Endodermal cell (in vitro differentiated cells): ENCODE measurements at regions not wholly inside any gene's neighbourhood (a gene's known extent, or its start where the extent isn't known, plus 50 kb on each side); places are given as distances from the start of the nearest gene placed in this dataset.
"Not testable (repeated sequence)": the region's sequence is repeated elsewhere in the genome, so short reads cannot be mapped to it uniquely, and the experiment has no call there.

Source experiments
- DNase-seq: peaks from one replicate; pipeline ENCODE4 v3.0.0-alpha.2; 2017
- H3K27ac ChIP-seq: 2 replicates; pipeline ENCODE4 v1.5.1; 2013; ENCODE audit warnings: mild to moderate bottlenecking, low read depth, low read length, moderate library complexity
- H3K27me3 ChIP-seq: 2 replicates; pipeline ENCODE4 v1.6.1; 2013; ENCODE audit warnings: mild to moderate bottlenecking, low read length, moderate library complexity; ENCODE audit not compliant: insufficient read depth, control insufficient read depth, poor library complexity, severe bottlenecking
- H3K36me3 ChIP-seq: 2 replicates; pipeline ENCODE4 v1.7.0; 2013; ENCODE audit warnings: mild to moderate bottlenecking, low read length, moderate library complexity; ENCODE audit not compliant: control insufficient read depth, insufficient read depth
- H3K4me1 ChIP-seq: one replicate; pipeline ENCODE4 v1.7.0; 2013; ENCODE audit warnings: low read length; ENCODE audit not compliant: control insufficient read depth, insufficient read depth
- H3K4me3 ChIP-seq: 2 replicates; pipeline ENCODE4 v1.5.1; 2013; ENCODE audit warnings: mild to moderate bottlenecking, low read length, moderate library complexity
- H3K9ac ChIP-seq: 2 replicates; pipeline ENCODE4 v1.6.1; 2013; ENCODE audit warnings: mild to moderate bottlenecking, low read length, moderate library complexity; ENCODE audit not compliant: poor library complexity, severe bottlenecking; ENCODE audit errors: extremely low read depth
- H3K9me3 ChIP-seq: 2 replicates; pipeline ENCODE4 v1.6.1; 2013; ENCODE audit warnings: mild to moderate bottlenecking, low read length, moderate library complexity; ENCODE audit not compliant: control insufficient read depth
- H3K27ac Mint-ChIP-seq: 2 replicates; pipeline ENCODE4 v1.8.0; 2020; ENCODE audit warnings: mixed read lengths
- H3K27me3 Mint-ChIP-seq: 2 replicates; pipeline ENCODE4 v1.8.0; 2021; ENCODE audit warnings: mild to moderate bottlenecking, mixed read lengths; ENCODE audit not compliant: insufficient read depth
- H3K36me3 Mint-ChIP-seq: 2 replicates; pipeline ENCODE4 v1.8.0; 2020; ENCODE audit warnings: low read depth, mixed read lengths
- H3K4me1 Mint-ChIP-seq: 2 replicates; pipeline ENCODE4 v1.8.0; 2020; ENCODE audit warnings: mixed read lengths
- H3K4me3 Mint-ChIP-seq: 2 replicates; pipeline ENCODE4 v1.8.0; 2020; ENCODE audit warnings: mild to moderate bottlenecking, moderate library complexity, mixed read lengths
- H3K9me3 Mint-ChIP-seq: 2 replicates; pipeline ENCODE4 v1.8.0; 2020; ENCODE audit warnings: mild to moderate bottlenecking, mixed read lengths
- WGBS, 2 experiments: methylation state at CpG; one replicate each; pipeline versions ENCODE4 v1.1.5 to v1.1.7; 2013; ENCODE audit warnings: missing lambda C conversion rate in 2 of 2, mixed read lengths in 1 of 2; ENCODE audit not compliant: insufficient coverage in 1 of 2, insufficient read length in 1 of 2; 5-methylcytosine and 5-hydroxymethylcytosine counted together
- TF ChIP-seq, protein P1 (sequence below): fragments of 200-600 bp; sonication (generic); conservative IDR thresholded peaks from 2 replicates; pipeline ENCODE4 v1.5.0; 2021; ENCODE audit warnings: antibody characterized with exemption, mild to moderate bottlenecking

DNA sequence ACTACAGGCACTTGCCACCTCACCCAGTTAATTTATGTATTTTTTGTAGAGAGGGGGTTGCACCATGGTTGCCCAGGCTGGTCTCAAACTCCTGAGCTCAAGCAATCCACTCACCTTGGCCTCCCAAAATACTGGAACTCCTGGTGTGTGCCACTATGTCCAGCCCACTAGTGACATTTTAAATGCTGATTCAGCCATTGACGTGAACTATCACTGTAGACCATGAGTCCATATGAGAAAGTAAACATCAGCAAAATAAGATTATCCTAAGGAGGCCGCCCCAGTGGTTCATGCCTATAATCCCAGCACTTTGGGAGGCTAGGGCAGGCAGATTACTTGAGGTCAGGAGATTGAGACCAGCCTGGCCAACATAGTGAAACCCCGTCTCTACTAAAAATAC, 488.1 kb upstream of the EDIL3 start:
- TF ChIP-seq, protein P1, sequence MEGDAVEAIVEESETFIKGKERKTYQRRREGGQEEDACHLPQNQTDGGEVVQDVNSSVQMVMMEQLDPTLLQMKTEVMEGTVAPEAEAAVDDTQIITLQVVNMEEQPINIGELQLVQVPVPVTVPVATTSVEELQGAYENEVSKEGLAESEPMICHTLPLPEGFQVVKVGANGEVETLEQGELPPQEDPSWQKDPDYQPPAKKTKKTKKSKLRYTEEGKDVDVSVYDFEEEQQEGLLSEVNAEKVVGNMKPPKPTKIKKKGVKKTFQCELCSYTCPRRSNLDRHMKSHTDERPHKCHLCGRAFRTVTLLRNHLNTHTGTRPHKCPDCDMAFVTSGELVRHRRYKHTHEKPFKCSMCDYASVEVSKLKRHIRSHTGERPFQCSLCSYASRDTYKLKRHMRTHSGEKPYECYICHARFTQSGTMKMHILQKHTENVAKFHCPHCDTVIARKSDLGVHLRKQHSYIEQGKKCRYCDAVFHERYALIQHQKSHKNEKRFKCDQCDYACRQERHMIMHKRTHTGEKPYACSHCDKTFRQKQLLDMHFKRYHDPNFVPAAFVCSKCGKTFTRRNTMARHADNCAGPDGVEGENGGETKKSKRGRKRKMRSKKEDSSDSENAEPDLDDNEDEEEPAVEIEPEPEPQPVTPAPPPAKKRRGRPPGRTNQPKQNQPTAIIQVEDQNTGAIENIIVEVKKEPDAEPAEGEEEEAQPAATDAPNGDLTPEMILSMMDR: no peak
- WGBS, 2 experiments: 80% methylated on average over 2 to 3 of the region's 3 CpGs
- no peak overlapping the region for H3K4me3 Mint-ChIP-seq

DNA sequence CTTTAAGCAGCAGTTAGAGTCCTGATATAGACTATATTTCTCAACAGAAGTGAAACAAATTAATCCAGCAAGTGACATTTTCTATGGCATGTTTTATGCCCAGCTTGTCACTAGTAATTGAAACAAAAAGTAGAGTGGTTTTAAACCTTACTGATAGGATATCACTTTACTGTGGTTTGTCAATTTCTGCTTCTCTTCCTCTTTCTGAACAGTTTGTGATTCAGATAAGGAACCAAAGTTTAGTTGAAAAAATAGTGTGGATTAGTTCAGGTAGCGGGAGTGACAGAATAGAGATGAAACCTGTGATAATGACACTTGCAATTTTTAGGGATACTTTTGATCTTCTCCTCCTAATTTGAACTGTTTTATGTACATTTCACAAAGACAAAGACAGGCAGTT, 485.7 kb upstream of the EDIL3 start:
- Histone ChIP-seq H3K4me3 (no peak overlapping the region), H3K9ac (no peak overlapping the region), H3K4me1 (no peaks in the 10 kb centered on the region), H3K36me3 (no peaks in the 10 kb centered on the region), H3K9me3 (no peaks in the 10 kb centered on the region), H3K27me3 (no peaks in the 10 kb centered on the region), H3K27ac (no peak overlapping the region)
- Mint-ChIP-seq H3K9me3 (no peaks in the 10 kb centered on the region), H3K36me3 (no peaks in the 10 kb centered on the region), H3K27ac (no peak overlapping the region), H3K4me1 (peaks cover 2% of the 10 kb centered on the region), H3K27me3 (no peaks in the 10 kb centered on the region), H3K4me3 (no peak overlapping the region)
- TF ChIP-seq, protein P1: no peak
- no peak for DNase-seq
- 20 to 37% methylated on average over 1 of the region's 1 CpG for WGBS, 2 experiments

More for the DNA sequence above, 488.1 kb upstream of the EDIL3 start:
- no peaks in the 10 kb centered on the region for H3K36me3 Mint-ChIP-seq
- no peak for DNase-seq
- no peak overlapping the region for H3K27ac ChIP-seq
- no peak overlapping the region for H3K9ac ChIP-seq
- H3K9me3 ChIP-seq: no peaks in the 10 kb centered on the region
- H3K4me1 ChIP-seq: no peaks in the 10 kb centered on the region
- H3K9me3 Mint-ChIP-seq: peaks cover 1% of the 10 kb centered on the region
- H3K36me3 ChIP-seq: no peaks in the 10 kb centered on the region
- H3K4me3 ChIP-seq: no peak overlapping the region
- no peaks in the 10 kb centered on the region for H3K27me3 ChIP-seq
- no peaks in the 10 kb centered on the region for H3K27me3 Mint-ChIP-seq
- H3K27ac Mint-ChIP-seq: no peak overlapping the region
- peaks cover 2% of the 10 kb centered on the region for H3K4me1 Mint-ChIP-seq

DNA sequence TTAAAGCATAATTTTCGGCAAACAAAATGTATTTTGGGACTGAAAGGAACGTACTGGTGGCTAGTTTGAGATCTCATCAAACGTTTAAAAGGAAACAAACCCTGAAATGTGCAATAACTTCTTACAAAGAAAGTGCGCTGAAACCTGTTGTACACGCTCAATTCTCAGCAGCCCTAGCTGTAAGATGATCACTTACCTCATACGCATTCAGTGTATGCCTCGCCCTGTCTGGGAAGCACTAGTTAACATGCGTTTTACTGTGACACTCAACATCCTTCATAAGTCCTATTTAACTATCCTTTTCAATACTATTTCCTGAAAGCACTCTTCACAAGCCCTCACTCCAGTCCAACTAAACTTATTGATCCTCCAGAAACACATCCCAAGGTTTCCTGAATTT, 485.0 kb upstream of the EDIL3 start:
- H3K27ac Mint-ChIP-seq: no peak overlapping the region
- no peak for DNase-seq
- no peaks in the 10 kb centered on the region for H3K36me3 Mint-ChIP-seq
- Histone ChIP-seq H3K9me3 (no peaks in the 10 kb centered on the region), H3K27ac (no peak overlapping the region), H3K27me3 (no peaks in the 10 kb centered on the region), H3K4me1 (no peaks in the 10 kb centered on the region), H3K4me3 (no peak overlapping the region), H3K36me3 (no peaks in the 10 kb centered on the region), H3K9ac (no peak overlapping the region)
- H3K27me3 Mint-ChIP-seq: no peaks in the 10 kb centered on the region
- TF ChIP-seq, protein P1: no peak
- H3K4me3 Mint-ChIP-seq: no peak overlapping the region
- H3K9me3 Mint-ChIP-seq: no peaks in the 10 kb centered on the region
- 87 to 88% methylated on average over 6 to 8 of the region's 8 CpGs for WGBS, 2 experiments
- peaks cover 2% of the 10 kb centered on the region for H3K4me1 Mint-ChIP-seq

DNA sequence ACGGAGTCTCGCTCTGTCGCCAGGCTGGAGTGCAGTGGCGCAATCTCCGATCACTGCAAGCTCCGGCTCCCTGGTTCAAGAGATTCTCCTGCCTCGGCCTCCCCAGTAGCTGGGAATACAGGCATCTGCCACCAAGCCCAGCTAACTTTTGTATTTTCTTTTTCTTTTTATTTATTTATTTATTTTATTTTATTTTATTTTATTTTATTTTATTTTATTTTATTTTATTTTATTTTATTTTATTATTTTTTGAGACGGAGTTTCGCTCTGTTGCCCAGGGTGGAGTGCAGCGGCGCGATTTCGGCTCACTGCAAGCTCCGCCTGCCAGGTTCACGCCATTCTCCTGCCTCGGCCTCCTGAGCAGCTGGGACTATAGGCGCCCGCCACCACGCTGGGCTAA, 479.3 kb upstream of the EDIL3 start:
- H3K27me3 Mint-ChIP-seq, H3K4me1 Mint-ChIP-seq, H3K4me1 ChIP-seq, H3K9me3 ChIP-seq, H3K27me3 ChIP-seq, DNase-seq, H3K36me3 Mint-ChIP-seq, H3K4me3 ChIP-seq, H3K9ac ChIP-seq, H3K27ac ChIP-seq, H3K9me3 Mint-ChIP-seq, H3K27ac Mint-ChIP-seq, H3K4me3 Mint-ChIP-seq, H3K36me3 ChIP-seq: not testable (repeated sequence)
- WGBS, 2 experiments: 89 to 92% methylated on average over 16 to 19 of the region's 19 CpGs
